Endothelial cell (in vitro differentiated cells): ENCODE measurements at regions not wholly inside any gene's neighbourhood (a gene's known extent, or its start where the extent isn't known, plus 50 kb on each side); places are given as distances from the start of the nearest gene placed in this dataset.

Source experiments
- DNase-seq: peaks from one replicate; pipeline ENCODE4 v3.0.0; 2021; ENCODE audit warnings: low spot score
- H3K27ac Mint-ChIP-seq: one replicate; pipeline ENCODE4 v1.8.0; 2021; ENCODE audit warnings: mixed read lengths, inconsistent platforms; ENCODE audit not compliant: unreplicated experiment
- H3K27me3 Mint-ChIP-seq: one replicate; pipeline ENCODE4 v1.8.0; 2021; ENCODE audit warnings: mild to moderate bottlenecking, moderate library complexity, mixed read lengths, inconsistent platforms; ENCODE audit not compliant: unreplicated experiment
- H3K36me3 Mint-ChIP-seq: one replicate; pipeline ENCODE4 v1.8.0; 2021; ENCODE audit warnings: mild to moderate bottlenecking, low read depth, mixed read lengths, inconsistent platforms; ENCODE audit not compliant: unreplicated experiment
- H3K4me1 Mint-ChIP-seq: one replicate; pipeline ENCODE4 v1.8.0; 2021; ENCODE audit warnings: mild to moderate bottlenecking, mixed read lengths, inconsistent platforms; ENCODE audit not compliant: unreplicated experiment
- H3K4me3 Mint-ChIP-seq: one replicate; pipeline ENCODE4 v1.8.0; 2021; ENCODE audit warnings: mild to moderate bottlenecking, mixed read lengths, inconsistent platforms; ENCODE audit not compliant: unreplicated experiment
- H3K9me3 Mint-ChIP-seq: one replicate; pipeline ENCODE4 v1.8.0; 2021; ENCODE audit warnings: mixed read lengths, inconsistent platforms; ENCODE audit not compliant: unreplicated experiment
- CTCF ChIP-seq: fragments of 200-600 bp; sonication (generic); IDR thresholded peaks from one replicate; pipeline ENCODE4 v1.5.0; 2021; ENCODE audit warnings: antibody characterized with exemption; ENCODE audit not compliant: unreplicated experiment

- no peaks in the 10 kb centered on the region for H3K9me3 Mint-ChIP-seq
- H3K27ac Mint-ChIP-seq = no peak overlapping the region
- no peak for TF ChIP-seq CTCF
- peaks cover 5% of the 10 kb centered on the region for H3K27me3 Mint-ChIP-seq
- H3K4me3 Mint-ChIP-seq = no peak overlapping the region
- no peaks in the 10 kb centered on the region for H3K36me3 Mint-ChIP-seq
- no peaks in the 10 kb centered on the region for H3K4me1 Mint-ChIP-seq
- no peak for DNase-seq
These were observed 186.0 kb upstream of the RAB6C start for GRCh38 chr2:129793431-129793902.

GRCh38 chr2:129794116-129794515 lies 185.3 kb upstream of the RAB6C start:
- Mint-ChIP-seq H3K4me1 (no peaks in the 10 kb centered on the region), H3K4me3 (no peak overlapping the region), H3K27ac (no peak overlapping the region), H3K9me3 (no peaks in the 10 kb centered on the region), H3K27me3 (peaks cover 5% of the 10 kb centered on the region), H3K36me3 (no peaks in the 10 kb centered on the region)
- DNase-seq = no peak
- TF ChIP-seq CTCF = no peak

GRCh38 chr2:129794540-129794939 lies 184.9 kb upstream of the RAB6C start:
- Mint-ChIP-seq H3K4me1 (no peaks in the 10 kb centered on the region), H3K27ac (no peak overlapping the region), H3K36me3 (no peaks in the 10 kb centered on the region), H3K4me3 (no peak overlapping the region), H3K9me3 (no peaks in the 10 kb centered on the region), H3K27me3 (peaks cover 5% of the 10 kb centered on the region)
- TF ChIP-seq CTCF = no peak
- no peak for DNase-seq

- Mint-ChIP-seq H3K4me1 (no peaks in the 10 kb centered on the region), H3K27ac (no peak overlapping the region), H3K9me3 (no peaks in the 10 kb centered on the region), H3K36me3 (no peaks in the 10 kb centered on the region), H3K4me3 (no peak overlapping the region), H3K27me3 (peaks cover 5% of the 10 kb centered on the region)
- DNase-seq = no peak
- no peak for TF ChIP-seq CTCF
These were observed 183.2 kb upstream of the RAB6C start for GRCh38 chr2:129796225-129796624.

GRCh38 chr2:129796801-129797488 lies 182.5 kb upstream of the RAB6C start:
- TF ChIP-seq CTCF = no peak
- Mint-ChIP-seq H3K27ac (no peak overlapping the region), H3K4me3 (no peak overlapping the region)

More at GRCh38 chr2:129796801-129797488, 182.5 kb upstream of the RAB6C start:
- no peaks in the 10 kb centered on the region for H3K4me1 Mint-ChIP-seq
- peaks cover 4% of the 10 kb centered on the region for H3K27me3 Mint-ChIP-seq
- H3K36me3 Mint-ChIP-seq = no peaks in the 10 kb centered on the region
- no peak for DNase-seq
- no peaks in the 10 kb centered on the region for H3K9me3 Mint-ChIP-seq
